ENCODE measurements at regions not wholly inside any gene's neighbourhood (a gene's known extent, or its start where the extent isn't known, plus 50 kb on each side); places are given as distances from the start of the nearest gene placed in this dataset.
A peak's percentile ranks its signal among the peaks of the same experiment; 100 is the strongest.

DNA sequence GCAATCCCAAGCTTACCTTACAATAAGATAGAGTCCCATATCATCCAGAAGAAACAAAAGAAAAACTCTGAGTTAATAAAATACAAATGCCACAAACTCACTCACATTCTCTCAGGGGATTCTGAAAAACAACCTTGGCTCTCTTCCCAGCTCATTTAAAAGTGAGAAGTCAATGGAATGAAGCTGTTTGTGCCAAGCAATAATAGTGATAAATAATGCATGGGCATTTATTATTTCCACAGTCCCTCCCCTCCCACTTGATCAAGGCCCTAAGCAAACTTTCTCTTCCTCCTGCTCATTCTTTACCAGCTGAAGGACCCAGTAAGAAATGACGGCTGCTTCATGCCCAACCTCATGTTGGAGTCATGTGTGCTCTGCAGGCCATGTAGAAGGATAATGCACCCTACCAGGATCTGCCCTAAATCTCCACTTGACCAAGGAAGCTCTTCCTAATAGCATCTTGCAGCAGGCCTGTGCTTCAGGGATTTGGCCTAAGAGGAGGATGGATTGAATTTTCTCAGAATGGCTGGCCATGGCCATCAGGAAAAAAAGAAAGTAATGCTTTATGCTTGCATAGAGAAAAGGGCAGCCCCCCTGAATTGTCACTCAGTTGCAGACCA lies 451.3 kb downstream of the GPAM start:
- no peak for DNase-seq (ENCODE audit: low spot score)

DNA sequence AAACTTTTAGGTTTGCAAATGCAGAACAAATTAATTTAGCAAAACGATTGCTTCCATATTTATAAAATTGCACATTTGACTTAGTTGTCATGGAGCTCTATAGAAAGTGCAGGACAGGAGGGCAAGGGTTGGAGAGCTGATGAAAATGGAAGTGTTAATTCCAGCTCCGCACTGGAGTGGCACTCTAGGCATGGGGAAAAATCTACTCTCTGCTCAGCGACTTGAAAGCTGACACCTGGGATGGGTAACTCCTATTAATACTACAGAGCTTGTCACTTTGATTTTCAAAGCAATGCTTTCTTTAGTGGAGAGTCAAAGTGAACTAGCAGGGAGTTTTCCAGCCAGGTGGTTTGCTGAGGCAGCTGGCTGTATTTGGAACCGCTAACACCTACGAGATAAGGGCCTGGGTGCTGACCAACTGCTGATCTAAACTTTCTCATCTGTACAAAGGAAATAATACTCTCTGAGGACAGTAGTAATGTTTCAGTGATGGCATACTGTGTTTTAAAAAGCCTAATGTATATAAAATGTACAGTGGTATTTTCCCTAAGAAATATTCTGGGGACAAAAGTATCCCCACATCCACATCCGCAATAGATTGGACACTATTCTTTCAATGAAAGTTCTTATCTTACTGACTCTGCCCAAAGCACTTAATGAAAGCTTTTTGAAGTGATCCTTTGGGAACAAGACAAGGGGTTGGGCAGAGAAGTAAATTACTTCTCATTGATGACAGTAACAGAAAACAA lies 444.3 kb downstream of the GPAM start:
- no peak for DNase-seq (ENCODE audit: low spot score)

DNA sequence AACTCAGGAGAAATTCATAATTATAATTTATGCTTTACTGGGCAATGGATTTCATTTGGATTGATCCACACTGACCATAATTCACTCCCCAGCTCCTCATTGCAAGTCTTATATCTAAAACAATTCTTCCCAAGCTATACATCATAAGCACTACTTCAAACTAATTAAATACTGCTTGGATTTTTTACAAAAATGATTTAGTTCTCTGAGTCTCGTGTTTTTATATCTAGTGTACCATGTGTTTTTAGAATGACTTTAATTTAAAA lies 443.8 kb downstream of the GPAM start:
- DNase-seq (ENCODE audit: low spot score) = no peak

DNA sequence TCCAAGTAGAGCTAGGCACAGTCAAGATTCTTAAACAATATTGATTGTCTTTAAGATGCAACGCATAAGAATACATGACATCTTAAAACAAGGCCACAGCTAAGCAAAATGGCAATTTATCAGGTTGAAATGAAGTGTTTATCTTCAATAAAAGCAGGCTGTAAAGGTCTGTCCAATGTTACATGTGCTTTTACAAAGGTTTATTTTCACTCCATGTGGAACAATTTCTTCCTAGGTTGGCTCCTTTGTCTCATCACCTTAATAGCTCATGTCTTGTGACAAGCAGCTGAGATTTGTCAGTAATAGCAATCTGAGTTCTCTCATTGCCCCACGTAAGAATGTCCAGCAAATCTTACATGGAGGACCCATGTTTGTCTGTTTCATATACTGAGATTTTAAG lies 437.6 kb downstream of the GPAM start:
- DNase-seq (ENCODE audit: low spot score) = no peak

DNA sequence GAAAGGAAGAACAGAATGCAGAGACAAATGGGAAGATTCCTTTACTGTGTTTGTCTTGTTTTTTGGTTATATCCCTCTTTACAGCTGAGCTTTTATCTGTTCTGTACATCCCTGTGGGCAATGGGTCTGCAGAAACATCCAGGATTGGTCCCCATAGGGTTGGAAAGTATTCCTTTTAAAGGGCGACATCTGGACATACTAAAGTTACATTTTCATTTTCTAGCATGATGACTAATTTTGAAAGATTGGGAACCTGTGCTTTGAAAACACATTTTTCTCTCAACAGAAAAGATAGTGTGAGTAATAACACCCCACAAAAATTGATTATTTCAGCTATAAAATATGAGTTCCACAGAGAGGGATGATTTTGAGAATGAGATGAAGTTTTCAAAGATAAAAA lies 435.8 kb downstream of the GPAM start:
- DNase-seq (ENCODE audit: low spot score) = no peak

- DNase-seq (ENCODE audit: low spot score) = no peak
These were observed 435.4 kb downstream of the GPAM start for GRCh38 chr10:111748184-111748583.

DNA sequence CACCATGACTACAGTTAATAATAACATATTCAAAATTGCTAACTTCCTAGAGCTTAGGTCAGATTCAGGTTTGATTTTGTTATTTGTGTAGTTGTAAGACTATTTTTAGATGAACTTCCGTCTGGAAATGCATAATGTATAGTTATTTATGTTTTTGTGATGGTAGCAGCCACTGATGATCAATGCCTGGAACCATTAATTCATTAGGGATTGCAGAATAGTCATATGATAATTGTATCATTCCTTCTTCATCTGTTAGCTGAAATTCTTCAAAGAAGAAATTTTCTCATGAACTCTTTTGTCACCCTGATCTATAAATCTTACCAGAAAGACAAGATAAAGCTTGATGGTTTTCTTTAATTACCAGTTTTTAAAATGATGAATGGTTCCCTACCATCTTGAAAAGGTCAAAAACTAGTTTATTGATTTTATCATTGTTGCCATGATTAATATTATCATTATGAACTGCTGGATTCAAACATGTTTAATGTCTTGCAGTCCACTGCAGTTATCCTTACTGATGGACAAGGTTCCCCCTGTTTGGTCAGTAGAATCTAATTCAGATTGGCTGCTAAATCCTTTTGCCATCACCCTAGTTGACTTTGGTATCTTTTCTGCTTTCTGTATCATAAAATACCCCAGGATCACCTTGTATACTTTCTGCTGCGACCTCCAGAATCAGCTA lies 433.3 kb downstream of the GPAM start:
- DNase-seq (ENCODE audit: low spot score) = no peak

- DNase-seq (ENCODE audit: low spot score) = peak; percentile 15
These were observed 427.1 kb downstream of the GPAM start for GRCh38 chr10:111756217-111757061.

DNA sequence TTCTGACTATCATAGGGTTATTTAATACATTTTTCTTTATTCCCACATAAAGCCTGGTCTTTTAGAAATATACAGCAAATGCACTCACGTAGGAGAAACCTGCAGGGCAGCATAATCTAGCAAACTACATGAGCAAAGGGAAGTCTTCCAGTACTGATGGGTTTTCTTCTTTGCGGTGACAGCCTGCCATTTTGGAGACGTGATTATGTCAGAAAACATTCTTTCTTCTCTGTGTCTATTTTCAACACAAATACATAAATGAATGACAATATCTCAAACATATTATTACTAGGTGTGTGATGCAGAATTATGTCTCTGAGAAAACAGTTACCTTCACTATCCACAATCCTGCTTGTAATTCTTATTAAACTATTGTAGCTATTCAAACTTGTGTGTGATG lies 425.0 kb downstream of the GPAM start:
- no peak for DNase-seq (ENCODE audit: low spot score)

GRCh38 chr10:111762114-111762513 lies 421.5 kb downstream of the GPAM start:
- no peak for DNase-seq (ENCODE audit: low spot score)

DNA sequence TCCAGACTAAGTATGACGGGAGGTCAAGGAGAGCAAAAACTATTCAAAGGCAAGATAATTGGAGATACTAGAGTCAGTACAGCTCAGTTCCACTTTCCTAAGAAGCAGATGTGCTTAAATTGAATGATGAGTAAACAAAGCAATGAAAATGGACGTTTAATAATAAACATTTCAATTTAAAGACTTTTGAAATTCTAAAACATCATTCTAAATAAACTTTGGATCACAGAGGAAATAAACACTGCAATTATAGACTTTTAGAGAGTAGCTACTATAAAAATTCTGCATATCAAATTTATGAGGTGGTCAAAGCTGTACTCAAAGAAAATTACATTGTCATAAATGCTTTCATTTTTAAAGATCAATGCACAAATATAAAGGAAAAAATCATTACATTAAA lies 418.3 kb downstream of the GPAM start:
- no peak for DNase-seq (ENCODE audit: low spot score)

GRCh38 chr10:111766464-111766863 lies 417.1 kb downstream of the GPAM start:
- no peak for DNase-seq (ENCODE audit: low spot score)

- DNase-seq (ENCODE audit: low spot score) = no peak
These were observed 415.9 kb downstream of the GPAM start for GRCh38 chr10:111767661-111768060.

- no peak for DNase-seq (ENCODE audit: low spot score)
These were observed 409.6 kb downstream of the GPAM start for GRCh38 chr10:111773950-111774349.

DNA sequence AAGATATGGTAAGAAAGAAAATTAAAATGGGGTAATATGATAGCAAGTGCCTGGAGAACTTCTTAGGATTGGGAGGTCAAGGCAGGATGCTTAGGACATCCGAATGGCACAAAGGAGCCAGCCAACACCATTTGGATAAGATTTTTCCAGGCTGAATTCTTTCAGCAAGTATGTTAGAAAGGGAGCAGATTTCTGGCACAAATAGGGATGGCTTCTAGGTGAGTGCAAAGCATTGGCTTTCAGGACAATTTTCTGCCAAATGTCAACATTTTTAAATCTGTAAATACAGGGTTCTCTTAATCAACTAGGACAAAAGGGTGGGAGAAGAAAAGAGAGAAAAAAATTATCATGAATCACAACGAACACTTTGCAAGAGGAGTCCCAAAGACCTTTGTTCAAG lies 409.1 kb downstream of the GPAM start:
- DNase-seq (ENCODE audit: low spot score) = no peak

DNA sequence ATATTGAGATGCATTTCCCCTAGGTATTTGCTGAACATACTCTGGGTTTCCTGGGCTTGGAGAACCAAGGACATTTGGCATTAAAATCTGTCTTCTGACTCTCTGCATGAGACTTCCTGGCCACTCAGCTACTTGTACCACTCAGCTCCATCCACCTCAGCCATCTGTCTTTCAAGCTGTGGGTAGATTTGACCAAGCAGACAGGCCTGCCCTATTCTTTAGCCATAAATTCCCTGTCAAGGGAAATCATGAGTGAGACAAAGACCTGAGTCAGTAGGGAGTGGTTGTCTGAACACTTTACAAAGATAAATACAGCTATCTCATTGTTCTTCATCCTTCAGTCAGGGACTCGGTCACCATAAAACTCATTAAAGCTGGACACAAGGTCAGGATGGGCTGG lies 399.1 kb downstream of the GPAM start:
- no peak for DNase-seq (ENCODE audit: low spot score)

- DNase-seq (ENCODE audit: low spot score) = no peak
These were observed 398.6 kb downstream of the GPAM start for GRCh38 chr10:111784946-111785465.

GRCh38 chr10:111785921-111786320 lies 397.6 kb downstream of the GPAM start:
- no peak for DNase-seq (ENCODE audit: low spot score)

DNA sequence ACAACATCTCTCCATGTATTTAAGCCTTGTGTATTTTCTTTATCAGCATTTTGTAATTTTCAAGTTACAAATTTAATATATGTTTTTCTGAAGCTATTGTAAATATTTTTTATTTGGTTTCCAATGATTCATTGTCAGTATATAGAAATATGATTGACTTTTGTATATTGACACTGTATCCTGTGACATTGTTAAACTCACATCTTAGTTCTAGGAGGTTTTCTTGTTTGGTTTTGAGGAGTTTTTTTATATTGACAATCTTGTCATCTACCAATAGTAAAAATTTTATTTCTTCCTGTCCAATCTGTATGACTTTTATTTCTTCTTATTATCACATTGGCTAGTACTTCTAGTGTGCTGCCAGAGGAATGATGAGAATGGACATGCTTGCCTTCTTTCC lies 393.7 kb downstream of the GPAM start:
- DNase-seq (ENCODE audit: low spot score) = no peak

GRCh38 chr10:111801841-111802240 lies 381.7 kb downstream of the GPAM start:
- DNase-seq (ENCODE audit: low spot score) = no peak

DNA sequence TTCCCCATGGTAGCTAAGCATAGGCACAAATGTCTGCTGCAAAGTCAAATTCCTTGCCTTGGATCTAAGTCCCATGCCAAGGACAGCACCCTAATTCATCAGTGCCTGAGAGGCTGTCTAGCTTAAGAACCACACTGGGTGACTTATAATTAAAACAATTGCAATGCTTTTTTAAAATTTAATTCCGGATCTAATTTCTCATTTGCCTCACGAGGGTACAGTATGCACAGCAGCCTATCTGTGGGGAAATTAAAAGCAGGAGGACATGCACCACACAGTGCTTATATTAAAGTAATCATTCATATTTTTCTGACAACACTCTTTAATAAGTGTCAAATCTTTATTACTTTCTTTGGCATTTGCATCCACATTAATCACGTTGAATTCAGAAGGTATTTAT lies 378.8 kb downstream of the GPAM start:
- no peak for DNase-seq (ENCODE audit: low spot score)

DNA sequence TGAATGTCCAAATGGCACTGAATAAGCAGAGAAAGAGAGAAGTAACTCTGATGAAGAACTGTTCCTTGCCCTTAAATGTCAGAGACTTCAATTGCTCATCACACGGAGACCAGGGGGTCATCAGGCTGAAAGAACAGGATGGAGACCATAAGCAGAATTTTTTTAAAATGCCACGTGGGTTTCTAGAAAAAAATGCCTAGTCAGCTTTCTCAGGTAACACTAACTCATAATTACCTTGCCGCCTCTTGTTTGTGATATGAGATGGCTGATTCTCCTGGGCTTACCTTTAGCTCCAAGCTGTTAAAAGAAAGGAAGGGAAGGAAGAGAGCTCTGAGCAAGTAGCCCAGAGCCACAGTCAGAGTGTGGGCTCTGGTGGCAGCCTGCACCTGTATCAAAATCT lies 372.0 kb downstream of the GPAM start:
- no peak for DNase-seq (ENCODE audit: low spot score)

GRCh38 chr10:111820471-111820870 lies 363.1 kb downstream of the GPAM start:
- no peak for DNase-seq (ENCODE audit: low spot score)
